ENCODE measurements at regions not wholly inside any gene's neighbourhood (a gene's known extent, or its start where the extent isn't known, plus 50 kb on each side); places are given as distances from the start of the nearest gene placed in this dataset.
"Not testable (repeated sequence)": the region's sequence is repeated elsewhere in the genome, so short reads cannot be mapped to it uniquely, and the experiment has no call there.

DNA sequence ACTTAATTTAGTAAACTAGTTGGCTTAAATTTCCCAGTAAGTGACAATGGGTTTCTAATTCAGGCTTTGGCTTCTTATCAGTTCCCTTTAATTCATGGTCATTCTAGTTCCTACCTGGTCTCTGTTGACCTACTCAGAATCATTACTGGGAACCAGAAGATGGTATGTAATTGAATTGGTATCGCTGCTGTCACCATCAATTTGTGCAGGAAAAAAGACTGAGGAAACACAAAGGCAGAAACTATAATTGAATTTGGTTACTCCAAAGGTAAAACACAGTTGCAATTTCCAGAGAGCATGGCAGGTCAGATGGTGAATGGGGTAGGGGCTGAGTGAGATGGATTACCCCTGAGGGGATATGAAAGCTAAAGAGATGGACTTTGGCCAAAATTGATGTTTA is 226.5 kb upstream of the GAP43 start:
- DNase-seq (ENCODE audit: low read depth) = no peak

GRCh38 chr3:115397433-115397832 is 225.9 kb upstream of the GAP43 start:
- DNase-seq (ENCODE audit: low read depth) = no peak

- DNase-seq (ENCODE audit: low read depth) = no peak
These were observed 224.8 kb upstream of the GAP43 start for GRCh38 chr3:115398506-115398905.

DNA sequence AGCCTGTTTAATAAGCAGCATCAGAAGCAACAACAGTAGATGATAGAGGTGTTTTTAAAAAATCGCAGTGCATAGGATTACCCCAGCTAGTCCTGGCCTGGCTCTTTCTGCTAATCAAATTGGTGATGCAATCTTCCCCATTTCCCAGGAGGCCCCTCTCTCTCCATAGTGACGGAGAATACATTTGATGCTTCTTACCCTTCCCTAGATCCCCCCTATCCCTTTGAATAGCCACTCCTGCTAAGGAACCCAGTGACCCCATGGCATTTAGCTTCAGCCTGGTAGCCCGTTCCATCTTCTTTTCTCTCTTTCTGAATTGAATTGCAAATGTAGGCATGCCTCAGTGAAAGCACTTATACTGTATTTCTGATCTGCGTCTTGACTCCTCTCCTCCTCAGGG is 223.6 kb upstream of the GAP43 start:
- no peak for DNase-seq (ENCODE audit: low read depth)

DNA sequence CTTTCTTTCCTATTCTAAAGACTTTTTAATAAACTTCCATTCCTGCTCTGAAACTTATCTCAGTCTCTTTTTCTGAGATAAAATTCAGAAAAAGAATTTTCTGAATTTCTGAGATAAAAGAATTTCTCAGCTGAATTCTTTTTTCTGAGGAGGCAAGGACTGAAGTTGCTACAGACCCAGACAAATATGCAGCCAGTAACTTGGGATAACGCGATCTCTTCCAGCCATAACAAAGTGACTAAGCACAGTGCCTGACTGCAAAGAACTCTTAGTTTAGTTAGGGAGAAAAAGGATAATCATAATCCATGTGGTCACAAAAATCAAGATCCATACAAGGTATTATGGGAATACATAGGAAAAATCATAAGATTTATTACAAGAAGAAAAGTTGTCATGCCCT is 222.0 kb upstream of the GAP43 start:
- DNase-seq (ENCODE audit: low read depth) = no peak

GRCh38 chr3:115401851-115402501 is 221.3 kb upstream of the GAP43 start:
- DNase-seq (ENCODE audit: low read depth) = peak; percentile 46

DNA sequence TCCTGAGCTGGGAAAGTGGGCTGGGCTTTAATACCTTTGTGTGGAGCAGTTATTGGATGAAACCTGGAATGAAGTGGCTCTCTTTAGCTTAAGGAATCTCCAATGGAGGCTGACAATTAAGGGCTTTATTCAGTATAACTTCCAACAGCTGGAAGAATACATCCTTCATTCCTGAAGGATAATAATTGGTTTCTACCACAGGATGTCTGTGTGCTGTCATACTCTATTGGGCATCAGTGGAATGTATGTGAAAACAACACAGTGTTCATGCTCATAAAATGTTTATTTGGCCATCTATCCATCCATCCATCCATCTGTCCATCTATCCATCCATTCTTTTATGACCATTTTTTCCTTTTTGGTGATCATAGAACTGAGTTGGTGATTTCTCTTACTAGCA is 220.7 kb upstream of the GAP43 start:
- no peak for DNase-seq (ENCODE audit: low read depth)

DNA sequence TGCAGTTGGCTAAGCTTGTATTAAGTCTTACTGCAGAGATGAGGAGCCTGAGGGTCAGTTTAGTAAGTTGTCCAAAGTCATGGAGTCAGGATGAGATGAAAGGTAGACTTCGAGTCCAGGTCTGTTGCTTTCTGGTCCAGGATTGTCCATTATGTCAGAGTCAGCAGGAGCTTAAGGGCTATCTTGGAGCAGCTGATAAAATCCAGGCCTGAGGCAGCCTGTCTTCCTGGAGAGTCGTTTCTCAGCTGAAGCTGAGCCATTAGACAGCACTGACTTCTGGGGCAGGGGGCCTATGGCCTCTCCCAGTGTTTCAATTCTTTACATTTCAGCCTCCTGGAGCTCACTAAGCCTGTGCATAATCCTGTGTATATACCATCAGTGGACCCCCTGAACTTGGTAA is 219.5 kb upstream of the GAP43 start:
- DNase-seq (ENCODE audit: low read depth) = no peak

GRCh38 chr3:115409596-115409995 is 213.7 kb upstream of the GAP43 start:
- DNase-seq (ENCODE audit: low read depth) = no peak

GRCh38 chr3:115414610-115415009 is 208.7 kb upstream of the GAP43 start:
- DNase-seq (ENCODE audit: low read depth) = not testable (repeated sequence)

DNA sequence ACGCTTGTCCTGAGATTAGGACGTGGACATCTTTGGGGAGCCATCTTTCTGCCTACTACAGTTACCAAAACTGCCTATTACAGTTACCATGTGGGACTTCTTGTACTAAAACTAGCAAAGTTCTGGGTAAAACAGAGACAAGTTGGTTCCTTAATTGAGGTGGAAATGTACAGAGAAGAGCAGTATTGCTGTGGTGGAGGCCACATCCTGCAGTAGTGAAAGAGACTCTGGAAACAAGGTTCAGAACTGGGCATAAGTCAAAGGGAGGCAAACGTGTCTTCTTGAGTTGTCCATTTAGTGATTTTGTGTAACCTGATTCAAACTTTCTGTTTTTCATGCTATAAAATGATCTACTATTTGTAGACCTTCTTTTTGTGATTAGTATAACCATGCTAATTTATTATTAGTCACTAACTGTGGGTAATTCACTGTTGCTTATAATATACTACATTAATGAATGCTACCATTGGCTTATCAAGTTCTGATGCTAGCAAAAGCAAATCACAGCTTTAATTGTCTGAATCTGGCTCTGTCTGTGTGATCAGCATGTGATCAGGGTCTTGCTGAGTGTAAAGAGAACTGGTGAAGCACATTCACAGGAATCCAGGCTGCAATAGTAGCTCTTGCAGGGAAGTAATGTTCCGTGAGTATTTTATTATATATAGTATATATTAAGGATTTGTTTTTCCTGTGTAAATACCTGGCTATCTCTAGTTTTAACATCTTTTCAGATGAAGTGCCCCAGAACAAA is 207.9 kb upstream of the GAP43 start:
- DNase-seq (ENCODE audit: low read depth) = no peak

- DNase-seq (ENCODE audit: low read depth) = no peak
These were observed 204.7 kb upstream of the GAP43 start for GRCh38 chr3:115418583-115418982.

DNA sequence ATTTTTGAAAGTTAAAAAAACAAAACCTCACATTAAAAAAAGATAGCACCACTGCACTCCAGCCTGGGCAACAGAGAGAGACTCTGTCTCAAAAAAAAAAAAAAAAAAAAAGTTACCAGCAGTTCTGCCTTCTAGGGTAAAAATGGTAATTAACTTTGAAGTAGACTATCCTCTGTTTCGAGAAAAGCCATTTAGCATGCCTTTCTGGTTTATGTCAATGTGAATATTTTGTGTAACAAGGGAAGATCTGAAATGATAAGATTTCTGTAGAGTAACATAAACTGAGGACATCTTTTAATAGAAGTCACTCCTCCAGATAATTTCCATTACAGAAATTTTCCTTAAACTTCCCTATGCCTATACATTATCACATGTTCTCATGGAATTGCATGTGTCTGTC is 203.2 kb upstream of the GAP43 start:
- DNase-seq (ENCODE audit: low read depth) = no peak

DNA sequence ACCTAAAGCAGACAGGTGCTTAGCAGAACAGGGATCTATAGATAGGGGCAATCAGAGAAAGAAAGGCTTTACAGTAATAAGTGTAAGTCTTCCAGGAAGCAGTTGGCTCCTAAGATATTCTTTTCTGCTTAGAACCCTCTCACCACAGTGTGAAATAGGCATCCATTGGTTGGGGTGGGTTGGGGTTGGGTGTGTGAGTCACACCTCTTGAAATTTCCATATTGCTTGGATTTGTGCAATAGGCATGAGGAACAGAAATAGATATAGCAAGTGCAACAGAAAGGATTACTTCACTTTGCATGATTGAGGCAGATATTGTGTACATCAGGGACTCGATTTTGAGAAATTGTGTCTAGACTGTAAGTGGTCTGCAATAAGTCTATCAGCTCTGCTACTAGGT is 200.1 kb upstream of the GAP43 start:
- DNase-seq (ENCODE audit: low read depth) = no peak

GRCh38 chr3:115428841-115429240 is 194.5 kb upstream of the GAP43 start:
- DNase-seq (ENCODE audit: low read depth) = no peak

DNA sequence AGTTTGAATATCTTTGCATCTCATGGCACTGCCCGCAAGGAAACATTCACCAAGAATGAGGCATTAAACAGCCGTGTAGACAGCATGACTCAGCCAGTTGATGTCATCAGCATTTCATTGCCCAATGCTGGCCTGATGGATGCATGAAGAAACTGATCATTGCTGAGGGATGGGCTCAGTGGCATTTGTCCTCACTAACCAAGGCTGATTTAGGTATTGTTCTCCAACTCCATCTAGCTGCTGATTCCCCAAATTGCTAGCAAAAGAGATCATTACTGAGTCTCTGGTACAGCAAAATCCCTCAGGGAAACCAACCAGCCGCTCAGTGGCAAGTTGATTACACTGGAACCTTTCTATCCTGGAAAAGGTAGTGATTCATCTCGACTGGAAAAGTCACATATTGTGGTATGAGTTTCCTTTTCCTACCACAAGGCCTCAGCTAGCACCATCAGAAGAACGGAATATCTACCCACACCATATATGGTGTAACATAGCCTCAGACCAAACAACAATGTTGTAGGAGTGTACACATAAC is 186.5 kb upstream of the GAP43 start:
- DNase-seq (ENCODE audit: low read depth) = peak; percentile 98

DNA sequence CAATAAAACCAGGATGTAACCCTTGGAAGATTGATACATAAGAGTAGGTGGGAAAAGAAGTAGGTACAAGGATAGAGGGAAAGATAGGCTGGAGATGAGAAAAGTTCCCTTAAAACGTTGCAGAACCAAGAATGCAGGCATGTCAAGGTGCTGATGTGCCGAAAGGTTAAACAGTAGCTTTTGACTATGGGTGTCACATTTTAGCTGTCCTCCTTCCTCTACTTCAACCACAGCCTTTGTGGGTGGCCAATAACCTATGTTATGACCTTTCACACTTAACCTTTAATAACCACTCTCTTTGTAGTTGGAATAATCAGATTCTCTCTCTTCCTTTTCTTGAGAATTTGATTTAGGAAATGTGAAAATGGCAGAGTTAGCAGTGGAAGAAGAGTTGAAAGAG is 184.5 kb upstream of the GAP43 start:
- DNase-seq (ENCODE audit: low read depth) = no peak

GRCh38 chr3:115445559-115445958 is 177.8 kb upstream of the GAP43 start:
- DNase-seq (ENCODE audit: low read depth) = no peak

- no peak for DNase-seq (ENCODE audit: low read depth)
These were observed 174.5 kb upstream of the GAP43 start for GRCh38 chr3:115448851-115449250.

GRCh38 chr3:115450036-115450435 is 173.3 kb upstream of the GAP43 start:
- DNase-seq (ENCODE audit: low read depth) = no peak

- DNase-seq (ENCODE audit: low read depth) = no peak
These were observed 159.3 kb upstream of the GAP43 start for GRCh38 chr3:115464036-115464435.

DNA sequence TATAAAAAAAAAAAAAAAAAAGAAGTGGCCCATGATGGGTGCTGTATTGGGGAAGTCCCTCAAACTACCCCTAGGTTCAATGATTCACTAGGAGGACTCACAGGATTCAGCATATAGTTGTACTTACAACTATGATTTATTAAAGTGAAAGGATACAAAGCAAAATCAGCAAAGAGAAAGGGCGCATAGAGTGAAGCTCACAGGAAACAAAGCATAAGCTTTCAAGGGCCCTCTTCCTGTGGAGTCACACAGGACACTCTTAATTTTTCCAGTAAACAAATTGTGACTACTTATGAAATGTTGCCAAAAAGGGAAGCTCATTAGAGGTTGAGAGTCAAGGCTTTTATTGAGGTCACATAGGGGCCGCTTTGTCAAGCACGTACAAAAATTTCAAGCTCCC is 153.7 kb upstream of the GAP43 start:
- no peak for DNase-seq (ENCODE audit: low read depth)

DNA sequence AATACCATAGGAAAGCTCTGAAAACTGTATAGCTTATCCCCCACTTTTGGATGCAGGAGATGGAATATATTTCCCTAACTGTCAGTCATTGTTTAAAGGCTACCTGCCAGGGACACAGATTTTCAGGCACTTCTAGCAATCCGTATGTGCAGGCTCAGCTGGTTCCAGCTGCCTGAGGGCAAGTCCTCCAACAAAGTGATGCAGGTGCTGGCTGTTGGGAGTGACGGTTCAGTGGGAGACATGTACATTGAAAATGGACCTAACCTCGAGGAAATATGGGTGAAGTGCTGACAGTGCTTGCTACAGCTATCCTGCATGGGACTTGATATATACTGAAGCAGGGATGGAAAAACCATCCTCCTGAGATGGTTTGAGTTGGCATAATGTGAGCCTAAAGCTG is 153.1 kb upstream of the GAP43 start:
- DNase-seq (ENCODE audit: low read depth) = no peak

Measured in HS-5 (cell line).